Activated T-helper 9 cell treated with anti-CD3 and anti-CD28 coated beads, Interleukin-2, amount 50 U/mL, for 16 hours (primary cell): ENCODE measurements at regions not wholly inside any gene's neighbourhood (a gene's known extent, or its start where the extent isn't known, plus 50 kb on each side); places are given as distances from the start of the nearest gene placed in this dataset.

Source experiments
- DNase-seq: peaks from one replicate; pipeline ENCODE4 v3.0.0-alpha.2; 2020; ENCODE audit warnings: low read depth

DNA sequence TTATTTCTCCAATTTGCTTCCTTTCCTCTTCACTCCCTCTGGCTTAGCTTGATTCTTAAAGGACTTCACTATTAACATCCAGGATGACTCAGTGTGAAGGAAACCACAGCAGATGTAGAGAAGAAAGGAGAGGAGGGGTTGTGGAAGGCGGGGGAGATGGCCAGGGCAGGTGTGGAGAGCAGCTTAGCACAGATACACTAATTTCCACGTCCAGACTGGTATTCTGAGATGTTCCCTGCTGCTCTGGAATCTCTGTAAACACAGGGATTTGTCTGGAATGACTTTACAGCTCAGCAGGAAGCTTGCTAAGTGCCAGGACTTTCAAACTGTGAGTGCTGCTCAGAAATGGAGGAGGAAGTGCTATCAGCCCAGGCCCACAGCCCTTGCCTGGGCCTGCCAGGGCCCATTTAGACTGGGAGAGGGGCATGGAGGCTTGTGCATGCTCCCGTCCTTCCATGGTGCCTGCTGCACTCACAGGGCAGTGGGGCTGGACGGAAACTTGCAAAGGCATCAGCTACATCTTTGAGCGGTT is 202.5 kb upstream of the DDHD1 start:
- DNase-seq = no peak

DNA sequence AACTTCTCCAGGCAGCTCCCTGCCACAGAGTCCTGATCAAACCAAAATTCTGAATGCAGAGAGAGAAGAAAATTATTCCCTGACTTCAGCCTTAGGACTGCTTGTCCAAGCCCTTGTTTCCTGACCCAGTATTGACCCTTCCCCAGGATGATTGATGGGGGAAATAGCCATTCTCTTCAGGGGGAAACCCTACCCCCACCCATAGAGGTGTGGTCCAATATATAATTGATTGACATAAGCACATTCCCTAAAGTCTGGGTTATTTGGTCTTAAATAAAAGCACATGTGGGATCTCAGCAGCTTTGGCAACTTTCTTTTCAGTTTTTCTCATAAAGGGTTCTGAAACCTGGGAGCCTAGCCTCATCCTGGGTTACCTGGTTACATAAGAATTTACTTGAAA is 201.2 kb upstream of the DDHD1 start:
- no peak for DNase-seq

DNA sequence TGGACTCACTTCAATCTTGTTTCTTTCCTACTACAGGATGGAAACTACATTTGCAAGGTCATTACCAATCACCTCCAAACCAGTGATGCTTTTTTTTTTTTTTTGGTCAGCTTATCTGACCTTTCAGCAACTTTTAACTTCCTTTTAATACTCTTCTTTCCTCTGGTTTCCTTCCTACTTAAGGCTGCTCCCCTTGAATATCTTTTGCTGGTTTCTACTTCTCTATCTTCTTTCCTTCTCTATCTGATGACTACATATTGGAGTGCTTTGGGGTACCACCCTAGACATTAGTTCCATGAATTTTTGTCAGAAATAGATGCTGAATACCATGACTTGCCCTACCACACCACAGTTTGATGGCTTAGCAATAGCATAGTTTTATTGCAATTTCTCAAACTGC is 197.7 kb upstream of the DDHD1 start:
- no peak for DNase-seq

DNA sequence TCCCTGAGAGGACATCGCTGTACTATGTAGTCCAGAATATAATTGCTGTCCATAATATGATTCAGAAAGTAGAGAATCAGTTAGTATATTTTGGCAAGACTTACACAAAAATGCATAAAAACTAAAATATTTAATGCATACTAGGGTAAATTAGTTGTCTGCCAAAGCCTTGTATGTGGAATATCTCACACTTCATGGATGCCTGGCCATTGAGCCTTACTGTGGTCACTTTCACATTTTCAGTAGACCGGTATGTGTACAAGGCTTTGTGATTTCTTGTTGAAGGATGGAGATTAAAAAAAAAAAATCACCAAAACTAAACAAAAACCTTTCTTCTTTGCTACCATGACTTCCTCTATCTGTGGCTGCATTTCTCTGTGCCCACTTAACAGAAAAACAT is 197.3 kb upstream of the DDHD1 start:
- DNase-seq = no peak

DNA sequence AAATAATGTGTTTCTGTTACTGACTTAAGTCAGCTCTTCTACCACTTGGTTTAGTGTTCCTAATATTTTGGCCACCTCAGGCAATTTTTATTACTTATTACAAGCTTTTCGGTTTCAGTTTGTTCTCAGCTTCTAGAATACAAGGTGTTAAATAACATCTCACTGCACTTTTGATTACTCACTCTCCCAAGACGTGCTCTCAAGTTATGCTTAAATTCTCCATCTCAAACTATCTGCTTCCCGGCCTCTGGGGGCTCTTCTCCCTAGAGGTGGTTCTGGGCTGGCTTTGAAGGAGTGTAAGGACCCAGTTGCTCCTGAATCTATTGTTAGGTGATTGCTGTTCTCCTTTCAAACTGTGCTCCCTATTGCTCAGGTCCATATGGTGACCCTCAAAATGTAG is 193.9 kb upstream of the DDHD1 start:
- DNase-seq = no peak

DNA sequence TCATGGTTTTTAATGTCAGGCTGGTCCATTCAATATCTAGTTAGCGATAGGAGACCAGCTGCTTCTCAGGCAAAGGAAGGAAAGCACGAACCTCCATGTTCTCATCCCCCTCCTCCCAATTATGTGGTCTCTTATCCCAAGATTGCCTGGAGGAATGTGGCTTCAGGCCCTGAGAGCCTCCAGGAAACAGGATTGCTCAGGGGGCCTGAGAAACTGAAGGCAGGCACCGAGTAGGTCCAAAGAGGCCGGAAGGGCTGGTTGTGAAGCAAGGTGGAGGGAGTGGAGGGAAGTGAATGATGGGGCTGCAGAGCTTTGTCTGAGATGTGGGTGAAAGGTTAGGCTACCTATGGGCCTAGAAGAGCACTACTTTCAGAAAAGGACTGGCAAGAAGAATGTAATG is 188.2 kb upstream of the DDHD1 start:
- DNase-seq = no peak

DNA sequence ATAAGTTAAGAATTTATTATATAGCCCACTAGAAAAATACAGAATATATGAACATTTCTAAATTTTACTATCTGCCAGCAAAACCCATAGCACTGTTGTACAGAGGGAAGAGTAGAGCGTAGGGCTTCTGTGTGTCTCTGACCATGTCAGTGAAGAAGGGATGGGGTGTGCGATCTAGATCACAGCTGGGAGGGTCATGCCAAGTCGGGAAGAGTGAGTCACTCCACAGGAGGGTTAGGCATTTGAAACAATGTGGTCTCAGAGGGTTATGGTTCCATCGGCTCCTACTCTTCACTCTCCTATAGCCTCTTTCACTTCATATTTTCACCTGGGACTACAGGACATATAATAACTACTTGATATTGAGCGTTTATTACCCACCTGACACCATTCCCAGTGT is 185.1 kb upstream of the DDHD1 start:
- no peak for DNase-seq

DNA sequence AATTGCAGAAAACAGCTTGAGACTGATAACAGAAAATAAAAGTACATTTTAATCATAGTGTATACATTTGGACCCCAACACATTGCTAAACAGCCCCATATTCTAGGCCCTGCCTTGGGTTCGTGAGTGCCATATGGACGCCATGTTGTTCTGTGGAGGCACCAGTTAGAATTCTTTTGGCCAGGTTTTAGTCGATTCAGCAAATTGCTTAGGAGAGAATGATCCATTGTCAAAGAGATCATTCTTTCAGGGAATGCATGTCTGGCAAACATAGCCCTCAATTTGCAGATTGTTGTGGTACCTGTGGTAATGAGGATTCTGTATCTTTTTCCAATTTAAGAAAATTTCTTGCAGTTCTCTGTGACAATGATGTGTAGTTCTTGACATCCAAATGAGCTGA is 183.6 kb upstream of the DDHD1 start:
- DNase-seq = no peak

DNA sequence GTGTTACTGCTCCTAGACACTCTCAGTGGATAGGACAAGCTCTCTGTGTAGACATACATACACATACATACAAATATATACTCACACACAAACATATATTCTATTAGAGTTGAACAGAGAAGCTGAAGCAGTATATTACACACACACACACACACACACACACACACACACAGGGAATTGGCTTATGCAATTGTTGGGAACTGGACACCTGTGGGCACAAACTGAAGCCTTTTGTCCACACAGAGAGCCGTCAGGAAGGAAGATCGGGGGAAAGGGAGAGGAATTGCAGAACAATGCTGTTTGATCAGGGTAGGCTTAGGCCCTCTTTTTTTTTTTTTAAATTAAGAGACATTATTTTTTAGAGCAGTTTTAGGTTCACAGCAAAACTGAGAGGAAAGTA is 180.7 kb upstream of the DDHD1 start:
- no peak for DNase-seq

DNA sequence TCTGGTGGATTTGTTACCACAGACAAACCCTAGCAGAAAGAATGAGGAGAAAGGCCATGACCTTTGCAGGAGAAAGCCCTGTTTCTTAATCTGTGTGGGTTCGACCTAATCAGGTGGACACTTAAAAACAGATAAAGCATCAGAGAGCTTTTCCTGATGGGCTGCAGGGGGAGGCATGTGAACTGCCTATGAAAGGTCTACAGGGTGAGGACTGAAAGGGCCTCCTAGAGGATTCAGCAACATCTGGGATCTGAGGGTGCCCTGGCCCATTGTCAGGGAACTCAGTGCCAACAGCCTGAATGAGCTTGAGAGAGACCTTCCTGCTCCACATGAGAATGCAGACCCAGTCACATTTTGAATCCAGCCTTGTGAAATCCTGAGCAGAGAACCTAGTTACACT is 178.8 kb upstream of the DDHD1 start:
- DNase-seq = no peak

DNA sequence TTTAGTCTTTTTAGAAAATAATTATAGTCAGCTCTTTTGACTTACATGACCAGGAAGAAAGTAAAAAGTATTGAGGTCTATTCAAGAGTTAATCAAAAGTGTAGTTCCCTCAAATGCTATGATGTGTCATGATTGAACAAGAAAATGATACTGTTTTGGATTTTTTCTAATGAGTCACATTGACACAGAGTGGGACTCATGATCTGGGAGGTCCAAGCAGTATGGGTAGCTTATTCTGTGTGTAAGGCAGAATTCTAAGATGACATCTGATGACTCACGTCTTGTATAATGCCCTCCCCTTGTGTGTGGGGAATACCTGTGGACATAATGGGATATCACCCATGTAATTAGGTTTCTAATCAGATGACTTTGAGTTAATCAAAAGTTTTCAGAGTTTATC is 178.1 kb upstream of the DDHD1 start:
- no peak for DNase-seq

DNA sequence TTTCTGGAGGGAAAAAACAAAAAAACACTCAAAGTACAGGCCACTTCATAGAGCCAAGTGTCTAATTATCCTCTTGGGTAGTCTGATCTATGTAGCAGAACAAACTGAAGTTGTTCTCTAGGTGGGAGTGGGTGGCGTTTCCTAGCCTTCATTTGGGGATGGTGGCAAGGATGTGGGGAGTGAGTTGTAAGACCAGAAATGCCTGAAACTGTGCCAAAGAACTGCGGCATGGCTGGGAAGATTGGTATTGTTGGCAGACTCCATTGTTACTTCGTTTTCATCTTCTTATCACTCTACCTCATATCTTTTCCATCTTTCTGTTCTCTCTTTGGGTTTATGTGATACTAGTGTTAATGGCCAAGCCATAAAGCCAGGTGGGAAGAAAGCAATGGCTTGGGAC is 177.3 kb upstream of the DDHD1 start:
- no peak for DNase-seq

DNA sequence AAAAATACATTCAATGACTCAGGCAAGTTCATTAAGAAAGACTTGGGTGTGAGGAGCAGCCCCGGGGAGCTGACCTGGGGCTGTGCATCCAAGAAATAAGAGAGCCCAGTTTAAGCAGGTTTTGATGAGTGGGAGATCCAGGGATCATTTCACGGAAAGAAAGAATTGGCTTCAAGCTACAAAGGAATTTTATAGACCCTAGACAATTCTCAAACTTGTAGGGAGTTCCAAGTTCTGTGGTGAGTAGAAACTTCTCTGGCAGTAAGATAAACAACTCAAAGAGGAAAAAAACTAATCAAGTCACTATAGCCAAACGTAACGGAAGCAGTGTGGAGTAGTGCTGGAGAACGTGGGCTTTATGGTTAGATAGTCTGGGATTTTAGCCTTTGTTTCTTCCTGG is 175.7 kb upstream of the DDHD1 start:
- no peak for DNase-seq

DNA sequence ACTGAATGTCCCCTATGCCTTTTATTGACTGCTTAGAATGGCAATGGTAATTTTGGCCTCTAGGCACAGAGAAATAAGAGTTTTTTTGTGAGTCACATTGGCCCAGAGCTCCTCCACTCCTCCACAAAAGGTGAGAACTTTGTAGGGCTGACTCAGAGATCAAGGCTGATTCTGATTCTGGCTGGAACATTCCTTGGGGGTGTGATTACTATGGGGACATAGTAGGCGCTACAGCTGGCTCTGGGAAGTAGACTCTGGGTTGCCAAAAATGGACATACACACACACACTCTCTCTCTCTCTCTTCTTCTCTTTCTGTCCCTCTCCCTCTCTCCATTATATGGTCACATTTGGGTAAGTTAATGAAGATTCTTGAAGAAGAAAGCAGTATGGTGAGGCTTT is 174.6 kb upstream of the DDHD1 start:
- DNase-seq = no peak

DNA sequence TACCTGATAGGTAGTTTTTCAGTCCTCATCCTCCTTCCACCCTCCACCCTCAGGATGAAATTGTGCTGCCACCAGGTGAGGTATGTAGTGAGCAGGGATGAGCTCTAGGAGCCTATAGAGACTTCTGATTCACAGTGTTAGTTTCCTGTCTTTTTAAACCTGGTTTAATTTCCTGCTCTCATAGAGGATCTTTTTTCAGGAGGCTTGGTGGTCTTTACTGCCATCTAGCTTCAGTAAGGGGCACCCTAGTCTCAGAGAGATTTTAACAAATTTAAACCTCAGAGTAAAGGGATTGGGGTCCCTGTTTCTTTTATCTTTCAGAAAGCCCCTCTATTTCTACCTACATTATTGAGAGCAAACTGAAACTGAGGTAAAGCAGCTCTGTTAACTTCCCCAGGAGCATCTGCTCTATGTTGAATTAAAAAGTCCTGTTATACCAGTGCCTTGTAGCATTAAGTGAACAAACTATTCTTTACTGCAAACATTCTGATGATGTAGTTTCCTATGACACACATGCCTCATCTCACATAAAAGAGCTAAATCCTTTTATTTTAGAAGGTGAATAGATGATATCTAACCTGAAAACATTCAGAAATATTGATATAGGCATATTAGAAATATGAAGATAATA is 172.2 kb upstream of the DDHD1 start:
- DNase-seq = no peak

DNA sequence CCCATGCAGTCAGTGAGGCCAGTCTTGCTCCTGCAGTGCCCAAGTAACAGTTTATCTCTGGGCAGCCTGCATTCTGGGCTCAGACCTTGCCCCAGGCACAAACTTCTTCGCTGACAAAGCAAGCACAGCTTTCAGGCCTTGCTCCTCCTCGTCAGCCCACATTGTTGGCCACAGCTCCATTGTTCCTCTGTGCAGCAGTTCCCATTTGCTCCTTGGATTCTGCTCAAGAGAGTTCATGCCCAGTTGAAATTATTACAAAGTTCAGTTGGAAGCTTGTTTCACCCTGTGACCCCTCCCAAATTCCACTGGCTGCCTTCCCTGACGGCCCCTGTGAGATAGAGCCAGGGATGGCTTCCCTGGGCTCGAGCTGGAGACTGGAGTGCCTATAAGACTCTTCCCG is 163.4 kb upstream of the DDHD1 start:
- no peak for DNase-seq

DNA sequence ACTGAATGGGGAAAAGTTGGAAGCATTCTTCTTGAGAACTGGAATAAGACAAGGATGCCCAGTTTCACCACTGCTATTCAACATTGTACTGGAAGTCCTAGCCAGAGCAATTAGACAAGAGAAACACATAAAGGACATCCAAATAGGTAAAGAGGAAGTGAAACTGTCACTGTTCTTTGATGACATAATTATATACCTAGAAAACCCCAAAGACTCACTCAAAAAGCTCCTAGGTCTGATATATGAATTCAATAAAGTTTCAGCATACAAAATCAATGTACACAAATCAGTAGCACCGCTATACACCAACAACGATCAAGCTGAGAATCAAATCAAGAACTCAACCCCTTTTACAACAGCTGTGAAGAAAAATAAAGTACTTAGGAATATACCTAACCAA is 157.3 kb upstream of the DDHD1 start:
- no peak for DNase-seq

DNA sequence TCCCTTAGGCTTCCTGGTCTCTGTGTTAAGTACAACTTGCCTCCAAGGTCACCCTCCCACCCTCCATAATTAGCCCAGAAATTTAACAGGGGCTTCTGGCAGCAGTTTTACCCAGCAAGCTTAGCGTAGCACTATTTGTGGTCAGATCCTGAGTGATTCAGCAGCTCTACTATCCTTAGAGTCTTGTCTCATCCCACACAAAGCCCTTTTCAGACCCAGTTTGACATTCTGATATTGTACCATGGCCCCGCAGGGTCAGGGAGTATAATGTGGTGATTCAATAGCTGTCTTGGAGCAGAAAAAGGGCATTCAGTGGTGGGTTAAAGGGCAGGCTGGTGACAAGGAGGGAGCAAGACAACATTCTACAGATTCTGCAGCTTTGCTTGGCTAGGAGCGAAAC is 153.8 kb upstream of the DDHD1 start:
- DNase-seq = no peak

DNA sequence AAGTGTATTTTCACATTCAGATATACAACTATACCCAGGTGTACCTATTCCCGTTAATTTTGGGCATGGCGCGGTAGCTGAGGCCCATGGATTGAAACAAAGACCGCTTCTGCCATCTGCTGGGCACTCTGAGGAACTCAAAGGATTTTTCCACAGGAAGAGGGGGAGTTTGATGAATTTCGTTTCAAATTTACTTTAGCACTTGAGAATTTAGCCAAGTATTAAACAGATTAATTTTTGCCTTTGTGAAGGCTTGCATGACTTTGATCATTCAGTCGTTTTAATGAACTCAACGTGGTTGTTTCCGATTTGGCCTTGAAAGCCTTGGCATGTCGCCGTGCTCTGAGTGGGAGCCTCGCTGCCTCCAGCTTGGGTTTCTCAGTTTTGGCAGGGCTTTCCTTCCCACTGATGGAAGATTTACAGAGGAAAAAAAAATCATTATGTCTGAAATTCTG is 153.2 kb upstream of the DDHD1 start:
- peak; percentile 2 for DNase-seq

DNA sequence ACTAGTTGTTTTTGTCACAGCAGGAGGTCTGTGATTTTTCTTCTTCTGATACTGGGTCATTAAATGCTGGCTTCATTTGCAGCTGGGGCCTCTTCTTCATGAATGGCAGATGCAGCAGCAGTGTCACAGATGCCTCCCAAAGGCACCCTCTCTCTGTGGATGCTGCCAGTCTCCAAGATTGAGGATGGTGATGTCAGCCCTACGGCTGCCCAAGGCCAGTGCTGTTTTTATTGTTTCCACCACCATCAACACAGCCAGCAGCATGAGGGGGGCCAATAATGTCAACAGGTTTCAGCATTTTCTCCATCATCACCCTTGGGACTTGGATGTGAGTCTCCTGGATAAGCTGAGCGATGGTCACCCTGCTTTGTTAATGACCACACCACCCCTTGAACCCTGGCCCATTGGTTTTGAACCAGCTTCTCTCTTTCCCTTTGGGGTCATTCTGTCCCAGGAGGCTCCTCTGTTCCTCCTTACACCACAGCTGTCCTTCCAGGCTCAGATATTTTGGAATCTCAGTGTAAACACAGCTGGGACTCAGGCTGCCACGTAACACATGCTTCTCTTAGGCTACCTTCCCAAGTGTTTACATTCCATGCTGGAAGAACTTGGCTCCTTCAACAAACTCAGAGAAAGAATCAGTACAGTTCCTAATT is 151.7 kb upstream of the DDHD1 start:
- DNase-seq = no peak

DNA sequence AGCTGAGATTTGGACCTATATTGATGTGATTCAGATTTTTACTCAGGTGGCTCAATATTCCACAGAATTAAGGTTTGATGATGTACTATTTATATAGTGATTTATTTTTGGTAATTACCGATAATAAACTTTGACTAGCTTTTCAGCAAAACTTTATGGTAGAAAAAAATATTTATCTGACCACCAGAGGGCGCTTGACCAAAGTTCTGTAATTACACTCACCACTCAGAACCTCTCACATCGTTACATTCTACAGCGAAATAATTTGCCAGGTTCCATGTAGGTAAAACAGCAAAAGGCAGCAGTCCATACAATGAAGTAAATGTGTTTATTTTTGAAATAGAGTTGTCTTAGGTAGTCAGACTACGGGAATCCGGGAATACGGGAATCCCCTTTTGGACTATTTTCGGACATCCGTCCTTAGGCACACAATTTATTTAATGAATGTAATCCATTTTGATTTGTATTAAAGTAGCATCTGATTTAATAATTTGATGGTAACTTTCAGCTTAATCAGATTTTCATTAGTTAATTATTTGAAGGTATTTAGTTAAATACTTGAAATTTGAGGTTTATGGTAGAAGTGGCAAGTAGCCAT is 143.0 kb upstream of the DDHD1 start:
- DNase-seq = no peak

DNA sequence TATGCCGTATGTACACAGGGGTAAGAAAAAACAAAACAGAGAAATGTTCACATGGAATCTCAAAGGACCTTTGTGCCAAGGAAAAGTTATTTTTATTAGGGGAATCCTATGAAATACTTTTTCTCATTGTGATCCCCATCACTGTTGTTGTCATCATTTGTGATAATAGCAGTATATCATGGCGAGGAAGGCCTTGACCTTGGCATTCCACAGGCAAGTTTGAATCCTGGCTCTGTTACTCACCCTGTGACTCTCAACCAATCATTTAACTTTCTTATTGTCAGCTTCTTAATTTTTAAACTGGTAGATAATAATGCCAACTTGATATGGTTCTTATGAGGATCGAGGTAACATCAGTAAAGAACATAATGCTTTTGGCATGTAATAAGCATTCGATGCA is 142.2 kb upstream of the DDHD1 start:
- DNase-seq = no peak

DNA sequence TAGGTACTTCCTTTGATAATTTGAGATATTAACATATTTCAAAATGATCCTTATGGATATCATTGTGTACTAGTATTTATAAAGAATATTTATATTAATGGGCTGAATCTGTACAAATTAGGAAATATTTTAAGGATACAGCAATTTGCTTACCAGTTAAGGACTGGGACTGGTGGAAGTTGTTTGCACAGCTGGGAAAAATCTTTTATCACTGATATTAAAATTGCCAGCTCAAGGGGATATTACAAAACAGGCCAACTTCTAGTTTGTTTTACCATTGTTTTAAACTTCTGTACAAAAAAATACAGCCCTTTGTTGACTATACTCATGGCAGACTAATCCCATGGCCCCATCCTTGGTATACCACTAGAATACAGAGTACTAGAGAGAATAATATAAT is 133.2 kb upstream of the DDHD1 start:
- no peak for DNase-seq

DNA sequence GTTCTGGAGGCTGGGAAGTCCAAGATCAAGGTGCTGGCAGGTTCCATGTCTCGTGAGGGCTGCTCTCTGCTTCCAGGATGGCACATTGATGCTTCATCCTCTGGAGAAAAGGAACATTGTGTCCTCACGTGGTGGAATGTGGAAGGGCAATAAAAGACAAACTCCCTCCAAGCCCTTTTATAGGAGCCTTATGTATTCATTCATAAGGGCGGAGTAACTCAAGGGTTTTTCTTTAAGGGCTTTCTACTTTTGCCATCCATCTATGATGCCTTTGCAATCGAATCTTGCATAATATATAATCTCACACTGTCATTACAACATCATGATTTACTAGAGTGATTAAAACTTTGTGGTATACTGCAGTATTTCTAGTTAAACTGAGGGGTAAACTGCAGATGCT is 132.7 kb upstream of the DDHD1 start:
- no peak for DNase-seq
